ENCODE measurements at regions not wholly inside any gene's neighbourhood (a gene's known extent, or its start where the extent isn't known, plus 50 kb on each side); places are given as distances from the start of the nearest gene placed in this dataset.

DNA sequence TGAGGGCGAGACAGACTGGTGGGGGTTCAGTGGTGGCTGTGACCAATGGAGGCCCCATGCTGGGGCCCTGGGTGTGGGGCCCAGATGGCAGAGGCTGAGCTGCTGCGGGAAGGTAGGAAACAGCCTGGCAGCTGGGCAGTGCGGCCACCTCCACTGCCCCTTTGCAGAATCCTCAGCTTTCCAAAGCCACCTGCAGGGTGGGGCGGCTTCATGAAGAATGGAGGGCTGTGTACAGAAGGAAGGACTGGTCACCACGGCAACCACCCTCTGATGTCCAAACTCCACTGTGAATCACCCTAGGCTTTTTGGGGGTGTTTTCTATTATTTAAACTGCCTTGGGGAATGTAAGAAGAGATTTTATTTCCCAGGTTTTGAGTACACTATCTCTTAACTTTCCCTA lies 166.3 kb upstream of the NAV2 start:
- TF ChIP-seq ZNF384 (IDR thresholded peaks at IDR 0.05; ENCODE audit: low read depth, low read length) (no peak), ZNF133 (CRISPR knock-in tag; IDR thresholded peaks at IDR 0.05) (no peak), ETV6 (IDR thresholded peaks at IDR 0.05; ENCODE audit: borderline replicate concordance in 1 of 2, low read depth in 2 of 2, low read length in 1 of 2) (no peak), ETV6 (CRISPR knock-in tag; IDR thresholded peaks at IDR 0.05; ENCODE audit: borderline replicate concordance) (no peak), NFYB (IDR thresholded peaks at IDR 0.05; ENCODE audit: extremely low read depth, insufficient read length) (no peak), ARID2 (IDR thresholded peaks at IDR 0.05) (no peak), SMC3 (conservative IDR thresholded peaks at IDR 0.05; ENCODE audit: insufficient read depth, low read depth, low read length) (no peak), EP300 (IDR thresholded peaks at IDR 0.05; ENCODE audit: low read length) (no peak)
- TF ChIP-seq, protein P1, sequence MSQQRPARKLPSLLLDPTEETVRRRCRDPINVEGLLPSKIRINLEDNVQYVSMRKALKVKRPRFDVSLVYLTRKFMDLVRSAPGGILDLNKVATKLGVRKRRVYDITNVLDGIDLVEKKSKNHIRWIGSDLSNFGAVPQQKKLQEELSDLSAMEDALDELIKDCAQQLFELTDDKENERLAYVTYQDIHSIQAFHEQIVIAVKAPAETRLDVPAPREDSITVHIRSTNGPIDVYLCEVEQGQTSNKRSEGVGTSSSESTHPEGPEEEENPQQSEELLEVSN (IDR thresholded peaks at IDR 0.05; ENCODE audit: borderline replicate concordance in 1 of 2, extremely low read depth in 1 of 2, insufficient read depth in 1 of 2, insufficient read length in 1 of 2, low read depth in 1 of 2, low read length in 1 of 2, poor library complexity in 1 of 2, severe bottlenecking in 1 of 2), result no peak
- TF ChIP-seq, protein P2, sequence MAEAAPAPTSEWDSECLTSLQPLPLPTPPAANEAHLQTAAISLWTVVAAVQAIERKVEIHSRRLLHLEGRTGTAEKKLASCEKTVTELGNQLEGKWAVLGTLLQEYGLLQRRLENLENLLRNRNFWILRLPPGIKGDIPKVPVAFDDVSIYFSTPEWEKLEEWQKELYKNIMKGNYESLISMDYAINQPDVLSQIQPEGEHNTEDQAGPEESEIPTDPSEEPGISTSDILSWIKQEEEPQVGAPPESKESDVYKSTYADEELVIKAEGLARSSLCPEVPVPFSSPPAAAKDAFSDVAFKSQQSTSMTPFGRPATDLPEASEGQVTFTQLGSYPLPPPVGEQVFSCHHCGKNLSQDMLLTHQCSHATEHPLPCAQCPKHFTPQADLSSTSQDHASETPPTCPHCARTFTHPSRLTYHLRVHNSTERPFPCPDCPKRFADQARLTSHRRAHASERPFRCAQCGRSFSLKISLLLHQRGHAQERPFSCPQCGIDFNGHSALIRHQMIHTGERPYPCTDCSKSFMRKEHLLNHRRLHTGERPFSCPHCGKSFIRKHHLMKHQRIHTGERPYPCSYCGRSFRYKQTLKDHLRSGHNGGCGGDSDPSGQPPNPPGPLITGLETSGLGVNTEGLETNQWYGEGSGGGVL (CRISPR knock-in tag; IDR thresholded peaks at IDR 0.05), result no peak
- TF ChIP-seq, protein P3, sequence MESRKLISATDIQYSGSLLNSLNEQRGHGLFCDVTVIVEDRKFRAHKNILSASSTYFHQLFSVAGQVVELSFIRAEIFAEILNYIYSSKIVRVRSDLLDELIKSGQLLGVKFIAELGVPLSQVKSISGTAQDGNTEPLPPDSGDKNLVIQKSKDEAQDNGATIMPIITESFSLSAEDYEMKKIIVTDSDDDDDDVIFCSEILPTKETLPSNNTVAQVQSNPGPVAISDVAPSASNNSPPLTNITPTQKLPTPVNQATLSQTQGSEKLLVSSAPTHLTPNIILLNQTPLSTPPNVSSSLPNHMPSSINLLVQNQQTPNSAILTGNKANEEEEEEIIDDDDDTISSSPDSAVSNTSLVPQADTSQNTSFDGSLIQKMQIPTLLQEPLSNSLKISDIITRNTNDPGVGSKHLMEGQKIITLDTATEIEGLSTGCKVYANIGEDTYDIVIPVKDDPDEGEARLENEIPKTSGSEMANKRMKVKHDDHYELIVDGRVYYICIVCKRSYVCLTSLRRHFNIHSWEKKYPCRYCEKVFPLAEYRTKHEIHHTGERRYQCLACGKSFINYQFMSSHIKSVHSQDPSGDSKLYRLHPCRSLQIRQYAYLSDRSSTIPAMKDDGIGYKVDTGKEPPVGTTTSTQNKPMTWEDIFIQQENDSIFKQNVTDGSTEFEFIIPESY (CRISPR knock-in tag; IDR thresholded peaks at IDR 0.05), result no peak
- TF ChIP-seq, protein P4, sequence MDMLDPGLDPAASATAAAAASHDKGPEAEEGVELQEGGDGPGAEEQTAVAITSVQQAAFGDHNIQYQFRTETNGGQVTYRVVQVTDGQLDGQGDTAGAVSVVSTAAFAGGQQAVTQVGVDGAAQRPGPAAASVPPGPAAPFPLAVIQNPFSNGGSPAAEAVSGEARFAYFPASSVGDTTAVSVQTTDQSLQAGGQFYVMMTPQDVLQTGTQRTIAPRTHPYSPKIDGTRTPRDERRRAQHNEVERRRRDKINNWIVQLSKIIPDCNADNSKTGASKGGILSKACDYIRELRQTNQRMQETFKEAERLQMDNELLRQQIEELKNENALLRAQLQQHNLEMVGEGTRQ (CRISPR knock-in tag; IDR thresholded peaks at IDR 0.05), result no peak
- TF ChIP-seq, protein P5, sequence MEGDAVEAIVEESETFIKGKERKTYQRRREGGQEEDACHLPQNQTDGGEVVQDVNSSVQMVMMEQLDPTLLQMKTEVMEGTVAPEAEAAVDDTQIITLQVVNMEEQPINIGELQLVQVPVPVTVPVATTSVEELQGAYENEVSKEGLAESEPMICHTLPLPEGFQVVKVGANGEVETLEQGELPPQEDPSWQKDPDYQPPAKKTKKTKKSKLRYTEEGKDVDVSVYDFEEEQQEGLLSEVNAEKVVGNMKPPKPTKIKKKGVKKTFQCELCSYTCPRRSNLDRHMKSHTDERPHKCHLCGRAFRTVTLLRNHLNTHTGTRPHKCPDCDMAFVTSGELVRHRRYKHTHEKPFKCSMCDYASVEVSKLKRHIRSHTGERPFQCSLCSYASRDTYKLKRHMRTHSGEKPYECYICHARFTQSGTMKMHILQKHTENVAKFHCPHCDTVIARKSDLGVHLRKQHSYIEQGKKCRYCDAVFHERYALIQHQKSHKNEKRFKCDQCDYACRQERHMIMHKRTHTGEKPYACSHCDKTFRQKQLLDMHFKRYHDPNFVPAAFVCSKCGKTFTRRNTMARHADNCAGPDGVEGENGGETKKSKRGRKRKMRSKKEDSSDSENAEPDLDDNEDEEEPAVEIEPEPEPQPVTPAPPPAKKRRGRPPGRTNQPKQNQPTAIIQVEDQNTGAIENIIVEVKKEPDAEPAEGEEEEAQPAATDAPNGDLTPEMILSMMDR (IDR thresholded peaks at IDR 0.05 in 2 of 3, conservative IDR thresholded peaks at IDR 0.05 in 1 of 3; ENCODE audit: insufficient read depth in 2 of 3, low read depth in 1 of 3, low read length in 3 of 3), result no peak
